T47D (cell line): ENCODE measurements at regions not wholly inside any gene's neighbourhood (a gene's known extent, or its start where the extent isn't known, plus 50 kb on each side); places are given as distances from the start of the nearest gene placed in this dataset.

ENCODE experiments used
- DNase-seq, 2 experiments: peaks; one replicate each; pipeline versions ENCODE4 v3.0.0 to v3.0.0-alpha.2; 2011 to 2012; ENCODE audit warnings: low read depth in 1 of 2, low spot score in 1 of 2
- JUND ChIP-seq: IDR thresholded peaks from 2 replicates; pipeline ENCODE4 v1.6.1; 2012; ENCODE audit warnings: low read depth
- in situ Hi-C: cut with HindIII; loops from 2 replicates; pipeline ENCODE4 v1.10.0; 2016; ENCODE audit warnings: low sequenced_read_pairs, low pct_unique_long_range_greater_than_20kb

GRCh38 chr11:72494109-72494429 is 59.7 kb upstream of the CLPB start:
- DNase-seq: no peak
- in situ Hi-C loops: no loop called here
- no peak for TF ChIP-seq JUND

GRCh38 chr11:72493426-72494108 is 59.2 kb upstream of the CLPB start:
- in situ Hi-C loops: no loop called here
- no peak for DNase-seq

GRCh38 chr11:72491001-72491400 is 56.7 kb upstream of the CLPB start:
- in situ Hi-C loops: no loop called here
- no peak for DNase-seq
- TF ChIP-seq JUND: no peak

More at GRCh38 chr11:72493426-72494108, 59.2 kb upstream of the CLPB start:
- no peak for TF ChIP-seq JUND
